ENCODE measurements at regions not wholly inside any gene's neighbourhood (a gene's known extent, or its start where the extent isn't known, plus 50 kb on each side); places are given as distances from the start of the nearest gene placed in this dataset.

GRCh38 chr15:95812491-95812890, 518.0 kb upstream of the NR2F2 start:
- Histone ChIP-seq H3K9me3 (ENCODE audit: low read depth) (no peaks in the 10 kb centered on the region), H3K4me3 (no peak overlapping the region), H3K36me3 (no peaks in the 10 kb centered on the region), H3K4me1 (ENCODE audit: low read depth) (no peaks in the 10 kb centered on the region), H3K27me3 (no peaks in the 10 kb centered on the region), H3K27ac (no peak overlapping the region)
- no peak for TF ChIP-seq CTCF (IDR thresholded peaks at IDR 0.05; ENCODE audit: low read depth, low read length)
- peak in 1 of 2 donors; percentile 24 for DNase-seq (ENCODE audit: low read depth in 1 of 2, low spot score in 1 of 2)

- no peak overlapping the region for H3K4me3 ChIP-seq
- H3K4me1 ChIP-seq (ENCODE audit: low read depth): no peaks in the 10 kb centered on the region
- H3K27me3 ChIP-seq: no peaks in the 10 kb centered on the region
- H3K36me3 ChIP-seq: no peaks in the 10 kb centered on the region
- no peak for TF ChIP-seq CTCF (IDR thresholded peaks at IDR 0.05; ENCODE audit: low read depth, low read length)
- no peak overlapping the region for H3K27ac ChIP-seq
- no peak for DNase-seq (ENCODE audit: low read depth in 1 of 2, low spot score in 1 of 2)
- no peaks in the 10 kb centered on the region for H3K9me3 ChIP-seq (ENCODE audit: low read depth)
Measured at GRCh38 chr15:95814908-95815307, 515.6 kb upstream of the NR2F2 start.

- H3K4me3 ChIP-seq: no peak overlapping the region
- no peak for TF ChIP-seq CTCF (IDR thresholded peaks at IDR 0.05; ENCODE audit: low read depth, low read length)
- H3K4me1 ChIP-seq (ENCODE audit: low read depth): no peaks in the 10 kb centered on the region
- H3K27ac ChIP-seq: no peak overlapping the region
- no peaks in the 10 kb centered on the region for H3K27me3 ChIP-seq
- no peak for DNase-seq (ENCODE audit: low read depth in 1 of 2, low spot score in 1 of 2)
- no peaks in the 10 kb centered on the region for H3K9me3 ChIP-seq (ENCODE audit: low read depth)
- H3K36me3 ChIP-seq: no peaks in the 10 kb centered on the region
Measured at GRCh38 chr15:95816591-95816990, 513.9 kb upstream of the NR2F2 start.

GRCh38 chr15:95822961-95823360, 507.5 kb upstream of the NR2F2 start:
- Histone ChIP-seq H3K36me3 (no peaks in the 10 kb centered on the region), H3K4me1 (ENCODE audit: low read depth) (peaks cover 11% of the 10 kb centered on the region), H3K27me3 (no peaks in the 10 kb centered on the region), H3K9me3 (ENCODE audit: low read depth) (no peaks in the 10 kb centered on the region), H3K27ac (no peak overlapping the region), H3K4me3 (no peak overlapping the region)
- no peak for DNase-seq (ENCODE audit: low read depth in 1 of 2, low spot score in 1 of 2)
- TF ChIP-seq CTCF (IDR thresholded peaks at IDR 0.05; ENCODE audit: low read depth, low read length): no peak

- H3K36me3 ChIP-seq: no peaks in the 10 kb centered on the region
- no peaks in the 10 kb centered on the region for H3K9me3 ChIP-seq (ENCODE audit: low read depth)
- no peak overlapping the region for H3K4me3 ChIP-seq
- no peaks in the 10 kb centered on the region for H3K27me3 ChIP-seq
- H3K27ac ChIP-seq: no peak overlapping the region
- peaks cover 11% of the 10 kb centered on the region for H3K4me1 ChIP-seq (ENCODE audit: low read depth)
- TF ChIP-seq CTCF (IDR thresholded peaks at IDR 0.05; ENCODE audit: low read depth, low read length): no peak
- DNase-seq (ENCODE audit: low read depth in 1 of 2, low spot score in 1 of 2): no peak
Measured at GRCh38 chr15:95825208-95825607, 505.3 kb upstream of the NR2F2 start.

Data from cardiac muscle cell (in vitro differentiated cells and primary cell).